Transverse colon (tissue), 4 donors: ENCODE measurements at regions not wholly inside any gene's neighbourhood (a gene's known extent, or its start where the extent isn't known, plus 50 kb on each side); places are given as distances from the start of the nearest gene placed in this dataset.

Source experiments
- DNase-seq: peaks from one replicate; pipeline ENCODE4 v3.0.0-alpha.2; 2019
- H3K27ac ChIP-seq, 4 donors: fragments of 200-600 bp; sonication (generic); 2 replicates each; pipeline ENCODE4 v1.5.1; 2016 to 2018; ENCODE audit warnings: inconsistent platforms in 4 of 4
- H3K27me3 ChIP-seq: fragments of 200-600 bp; sonication (generic); 2 replicates; pipeline ENCODE4 v1.5.1; 2017; ENCODE audit warnings: inconsistent platforms
- H3K36me3 ChIP-seq, 4 donors: fragments of 200-600 bp; sonication (generic); 2 replicates each; pipeline ENCODE4 v1.5.1; 2017 to 2019; ENCODE audit warnings: inconsistent platforms in 4 of 4
- H3K4me1 ChIP-seq, 4 donors: fragments of 200-600 bp; sonication (generic); 2 replicates each; pipeline ENCODE4 v1.5.1; 2017 to 2020; ENCODE audit warnings: inconsistent platforms in 4 of 4
- H3K4me3 ChIP-seq, 4 donors: fragments of 200-600 bp; sonication (generic); 1 replicate in 1 of 4; 2 replicates in 3 of 4; pipeline versions ENCODE4 v1.5.1 to v1.6.1; 2017 to 2019; ENCODE audit warnings: inconsistent platforms in 4 of 4
- H3K9me3 ChIP-seq, 2 donors: fragments of 200-600 bp; sonication (generic); 2 replicates each; pipeline ENCODE4 v1.5.1; 2017 to 2019; ENCODE audit warnings: inconsistent platforms in 2 of 2
- EP300 ChIP-seq: sonication (generic); formaldehyde crosslinking; IDR thresholded peaks from one replicate; pipeline ENCODE4 v1.6.1; 2017; ENCODE audit warnings: antibody characterized with exemption, low read depth
- POLR2A ChIP-seq: fragments of 450-650 bp; IDR thresholded peaks from one replicate; pipeline ENCODE4 v1.6.1; 2016; ENCODE audit warnings: antibody characterized with exemption, mild to moderate bottlenecking, moderate library complexity
- POLR2AphosphoS5 ChIP-seq, 3 donors: sonication (generic); formaldehyde crosslinking; IDR thresholded peaks; one replicate each; pipeline ENCODE4 v1.6.1; 2016; ENCODE audit warnings: antibody characterized with exemption in 3 of 3
- WGBS, 2 donors: methylation state at CpG; one replicate each; pipeline ENCODE4 v1.1.5; 2018; ENCODE audit warnings: low coverage in 1 of 2; 5-methylcytosine and 5-hydroxymethylcytosine counted together
- in situ Hi-C, 4 donors: fragments of 200-750 bp; cut with MboI; loops; one replicate each; pipeline versions ENCODE4 v1.15.0 to v1.15.1; 2017; ENCODE audit warnings: low sequenced_read_pairs in 3 of 4, low pct_ligation_motif_present in 1 of 4, low pct_unique_long_range_greater_than_20kb in 1 of 4
- intact Hi-C: fragments of 100-400 bp; cut with DNase I; formaldehyde crosslinking; loops from one replicate; pipeline ENCODE4 v1.15.1; 2023; ENCODE audit warnings: low total_unique reads
- TF ChIP-seq, protein P1 (sequence below), 5 experiments: fragments of 200-600 bp in 3 of 5; fragments of 450-650 bp in 2 of 5; sonication (generic) in 3 of 5; IDR thresholded peaks; 1 replicate in 2 of 5; 2 replicates in 3 of 5; pipeline ENCODE4 v1.5.1; 2016 to 2017; ENCODE audit warnings: antibody characterized with exemption in 5 of 5, inconsistent platforms in 3 of 5, mild to moderate bottlenecking in 2 of 5, moderate library complexity in 1 of 5

GRCh38 chr7:112648781-112649180, 141.4 kb downstream of the TMEM168 start:
- no peak for DNase-seq
- Histone ChIP-seq H3K36me3 (no peaks in the 10 kb centered on the region), H3K27ac (no peak overlapping the region), H3K4me1 (no peaks in the 10 kb centered on the region), H3K27me3 (no peaks in the 10 kb centered on the region), H3K4me3 (no peak overlapping the region), H3K9me3 (peaks cover 10 to 12% of the 10 kb centered on the region in 2 donors)
- WGBS, 2 donors = 72 to 84% methylated on average over 2 of the region's 2 CpGs
- no peak for TF ChIP-seq POLR2A
- TF ChIP-seq POLR2AphosphoS5 (IDR thresholded peaks at IDR 0.05) = no peak
- no peak for TF ChIP-seq EP300
- intact Hi-C loops (no loop called here), in situ Hi-C loops (no loop called here)

- H3K27me3 ChIP-seq = no peaks in the 10 kb centered on the region
- in situ Hi-C loops = no loop called here
- H3K4me1 ChIP-seq = no peaks in the 10 kb centered on the region
Observed at GRCh38 chr7:112649560-112649959, 140.6 kb downstream of the TMEM168 start.

GRCh38 chr7:112654322-112655216, 135.6 kb downstream of the TMEM168 start:
- no peaks in the 10 kb centered on the region for H3K36me3 ChIP-seq
- H3K4me1 ChIP-seq = no peaks in the 10 kb centered on the region
- in situ Hi-C loops (no loop called here), intact Hi-C loops (no loop called here)
- no peak overlapping the region for H3K4me3 ChIP-seq
- H3K9me3 ChIP-seq = peaks cover 5 to 6% of the 10 kb centered on the region in 2 donors
- WGBS, 2 donors = 71% methylated on average over 4 of the region's 4 CpGs; no CpG with 5 or more reads in 1 of the 2 donors
- no peak overlapping the region for H3K27ac ChIP-seq
- no peak for TF ChIP-seq POLR2A
- TF ChIP-seq EP300 = no peak
- TF ChIP-seq, protein P1, sequence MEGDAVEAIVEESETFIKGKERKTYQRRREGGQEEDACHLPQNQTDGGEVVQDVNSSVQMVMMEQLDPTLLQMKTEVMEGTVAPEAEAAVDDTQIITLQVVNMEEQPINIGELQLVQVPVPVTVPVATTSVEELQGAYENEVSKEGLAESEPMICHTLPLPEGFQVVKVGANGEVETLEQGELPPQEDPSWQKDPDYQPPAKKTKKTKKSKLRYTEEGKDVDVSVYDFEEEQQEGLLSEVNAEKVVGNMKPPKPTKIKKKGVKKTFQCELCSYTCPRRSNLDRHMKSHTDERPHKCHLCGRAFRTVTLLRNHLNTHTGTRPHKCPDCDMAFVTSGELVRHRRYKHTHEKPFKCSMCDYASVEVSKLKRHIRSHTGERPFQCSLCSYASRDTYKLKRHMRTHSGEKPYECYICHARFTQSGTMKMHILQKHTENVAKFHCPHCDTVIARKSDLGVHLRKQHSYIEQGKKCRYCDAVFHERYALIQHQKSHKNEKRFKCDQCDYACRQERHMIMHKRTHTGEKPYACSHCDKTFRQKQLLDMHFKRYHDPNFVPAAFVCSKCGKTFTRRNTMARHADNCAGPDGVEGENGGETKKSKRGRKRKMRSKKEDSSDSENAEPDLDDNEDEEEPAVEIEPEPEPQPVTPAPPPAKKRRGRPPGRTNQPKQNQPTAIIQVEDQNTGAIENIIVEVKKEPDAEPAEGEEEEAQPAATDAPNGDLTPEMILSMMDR (IDR thresholded peaks at IDR 0.05) = no peak
- no peak for TF ChIP-seq POLR2AphosphoS5 (IDR thresholded peaks at IDR 0.05)
- DNase-seq = no peak
- no peaks in the 10 kb centered on the region for H3K27me3 ChIP-seq

More at GRCh38 chr7:112649560-112649959, 140.6 kb downstream of the TMEM168 start:
- no peak overlapping the region for H3K27ac ChIP-seq
- no peak overlapping the region for H3K4me3 ChIP-seq
- peaks cover 10 to 12% of the 10 kb centered on the region in 2 donors for H3K9me3 ChIP-seq
- DNase-seq = no peak
- intact Hi-C loops = no loop called here
- no peaks in the 10 kb centered on the region for H3K36me3 ChIP-seq
- TF ChIP-seq, protein P1 (IDR thresholded peaks at IDR 0.05) = no peak
- TF ChIP-seq POLR2AphosphoS5 (IDR thresholded peaks at IDR 0.05) (no peak), POLR2A (no peak), EP300 (no peak)

DNA sequence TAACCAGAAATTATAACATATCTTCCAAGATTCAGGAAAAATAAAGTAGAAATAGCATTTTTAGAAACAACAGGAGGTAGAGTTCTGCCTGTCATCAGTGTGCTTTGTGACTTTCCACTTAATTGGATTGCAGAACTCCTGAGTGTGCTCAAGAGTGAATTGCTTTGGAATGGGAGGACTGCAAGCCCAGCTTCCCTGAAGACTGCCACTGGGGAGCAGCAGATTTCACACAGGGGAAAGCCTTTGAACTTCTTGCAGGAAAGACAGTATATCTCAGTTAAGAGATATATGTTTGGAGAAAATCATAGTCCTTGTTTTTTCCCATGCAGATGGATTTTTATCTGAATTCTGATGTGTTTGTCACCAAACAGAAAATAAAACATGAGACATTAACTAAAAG, 124.5 kb downstream of the TMEM168 start:
- H3K27ac ChIP-seq = no peak overlapping the region
- no peak overlapping the region for H3K4me3 ChIP-seq
- H3K36me3 ChIP-seq = no peaks in the 10 kb centered on the region
- in situ Hi-C loops = no loop called here
- TF ChIP-seq POLR2A (no peak), POLR2AphosphoS5 (IDR thresholded peaks at IDR 0.05) (no peak), EP300 (no peak)
- TF ChIP-seq, protein P1 (IDR thresholded peaks at IDR 0.05) = peak; percentile 30 to 42 (median 35)
- no peaks in the 10 kb centered on the region for H3K4me1 ChIP-seq
- intact Hi-C loops = no loop called here
- DNase-seq = peak; percentile 59
- H3K9me3 ChIP-seq = peaks cover 0 to 3% of the 10 kb centered on the region in 2 donors
- no peaks in the 10 kb centered on the region for H3K27me3 ChIP-seq
